ENCODE measurements at regions not wholly inside any gene's neighbourhood (a gene's known extent, or its start where the extent isn't known, plus 50 kb on each side); places are given as distances from the start of the nearest gene placed in this dataset.

DNA sequence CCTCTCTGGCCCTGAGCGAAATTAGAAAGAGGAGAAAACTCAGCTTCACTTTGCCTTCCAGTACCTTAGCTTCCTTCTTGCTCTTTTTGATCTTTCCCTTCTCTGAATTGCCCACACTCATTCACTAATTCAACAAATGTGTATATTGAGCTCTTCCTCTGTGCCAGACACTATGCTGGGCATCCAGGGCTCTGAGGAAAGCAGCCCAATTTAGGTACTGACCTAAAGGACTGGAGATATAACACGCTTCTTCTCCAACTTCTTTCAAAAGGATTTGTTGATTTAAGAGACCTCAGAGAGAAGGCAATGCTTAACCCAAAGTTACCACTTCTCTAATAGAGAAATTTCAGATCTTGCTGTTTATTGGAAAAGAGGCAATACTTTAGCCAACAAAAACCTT, 103.6 kb downstream of the TMPRSS5 start:
- DNase-seq (ENCODE audit: low spot score) = no peak
- peaks cover 7% of the 10 kb centered on the region for H3K4me1 Mint-ChIP-seq (ENCODE audit: unreplicated experiment)
- H3K27me3 Mint-ChIP-seq (ENCODE audit: unreplicated experiment) = peaks cover 3% of the 10 kb centered on the region

GRCh38 chr11:113596658-113597057, 109.5 kb downstream of the TMPRSS5 start:
- Mint-ChIP-seq H3K4me3 (ENCODE audit: unreplicated experiment) (no peak overlapping the region), H3K9me3 (ENCODE audit: unreplicated experiment) (no peaks in the 10 kb centered on the region), H3K27ac (ENCODE audit: unreplicated experiment) (no peak overlapping the region), H3K36me3 (ENCODE audit: low read depth, unreplicated experiment) (no peaks in the 10 kb centered on the region), H3K4me1 (ENCODE audit: unreplicated experiment) (no peaks in the 10 kb centered on the region), H3K27me3 (ENCODE audit: unreplicated experiment) (peaks cover 2% of the 10 kb centered on the region)
- no peak for TF ChIP-seq CTCF (IDR thresholded peaks at IDR 0.05; ENCODE audit: unreplicated experiment)
- no peak for DNase-seq (ENCODE audit: low spot score)

More for the DNA sequence above, 103.6 kb downstream of the TMPRSS5 start:
- Mint-ChIP-seq H3K4me3 (ENCODE audit: unreplicated experiment) (no peak overlapping the region), H3K27ac (ENCODE audit: unreplicated experiment) (no peak overlapping the region), H3K36me3 (ENCODE audit: low read depth, unreplicated experiment) (no peaks in the 10 kb centered on the region), H3K9me3 (ENCODE audit: unreplicated experiment) (no peaks in the 10 kb centered on the region)
- no peak for TF ChIP-seq CTCF (IDR thresholded peaks at IDR 0.05; ENCODE audit: unreplicated experiment)

DNA sequence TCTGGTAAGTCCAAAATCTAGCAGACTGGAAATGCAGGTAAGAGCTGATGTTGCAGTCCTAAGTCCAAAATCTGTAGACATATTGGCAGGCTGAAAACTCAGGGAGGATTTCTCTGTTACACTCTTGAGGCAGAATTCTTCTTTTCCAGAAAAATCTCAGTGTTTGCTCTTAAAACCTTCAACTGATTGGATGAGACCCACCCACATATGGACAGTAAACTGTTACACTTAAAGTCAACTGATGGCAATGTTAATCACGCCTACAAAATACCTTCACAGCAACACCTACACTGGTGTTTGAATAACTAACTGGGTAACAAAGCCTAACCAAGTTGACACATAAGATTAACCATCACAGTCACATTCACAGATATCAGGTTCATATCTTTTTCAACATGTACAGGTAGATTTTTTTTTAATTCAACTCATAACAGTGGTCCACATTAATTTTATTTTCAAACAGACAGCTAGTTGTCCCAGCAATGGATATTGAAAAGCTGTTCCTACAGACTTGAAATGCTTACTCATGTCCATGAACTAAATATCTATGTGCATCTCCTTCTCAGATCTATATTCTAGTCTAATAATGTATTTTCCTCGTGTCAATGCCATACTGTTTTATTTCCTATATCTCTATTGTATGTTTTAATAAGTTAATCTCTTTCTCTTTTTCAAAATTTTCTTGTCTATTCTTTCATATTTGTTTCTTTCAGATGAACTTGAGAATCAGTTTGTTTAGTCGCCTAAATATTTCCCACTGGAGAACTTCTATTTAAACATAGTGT, 110.1 kb downstream of the TMPRSS5 start:
- no peaks in the 10 kb centered on the region for H3K9me3 Mint-ChIP-seq (ENCODE audit: unreplicated experiment)
- H3K4me3 Mint-ChIP-seq (ENCODE audit: unreplicated experiment) = no peak overlapping the region
- no peaks in the 10 kb centered on the region for H3K36me3 Mint-ChIP-seq (ENCODE audit: low read depth, unreplicated experiment)
- H3K27ac Mint-ChIP-seq (ENCODE audit: unreplicated experiment) = no peak overlapping the region
- peaks cover 2% of the 10 kb centered on the region for H3K27me3 Mint-ChIP-seq (ENCODE audit: unreplicated experiment)
- DNase-seq (ENCODE audit: low spot score) = no peak
- no peak for TF ChIP-seq CTCF (IDR thresholded peaks at IDR 0.05; ENCODE audit: unreplicated experiment)
- no peaks in the 10 kb centered on the region for H3K4me1 Mint-ChIP-seq (ENCODE audit: unreplicated experiment)

DNA sequence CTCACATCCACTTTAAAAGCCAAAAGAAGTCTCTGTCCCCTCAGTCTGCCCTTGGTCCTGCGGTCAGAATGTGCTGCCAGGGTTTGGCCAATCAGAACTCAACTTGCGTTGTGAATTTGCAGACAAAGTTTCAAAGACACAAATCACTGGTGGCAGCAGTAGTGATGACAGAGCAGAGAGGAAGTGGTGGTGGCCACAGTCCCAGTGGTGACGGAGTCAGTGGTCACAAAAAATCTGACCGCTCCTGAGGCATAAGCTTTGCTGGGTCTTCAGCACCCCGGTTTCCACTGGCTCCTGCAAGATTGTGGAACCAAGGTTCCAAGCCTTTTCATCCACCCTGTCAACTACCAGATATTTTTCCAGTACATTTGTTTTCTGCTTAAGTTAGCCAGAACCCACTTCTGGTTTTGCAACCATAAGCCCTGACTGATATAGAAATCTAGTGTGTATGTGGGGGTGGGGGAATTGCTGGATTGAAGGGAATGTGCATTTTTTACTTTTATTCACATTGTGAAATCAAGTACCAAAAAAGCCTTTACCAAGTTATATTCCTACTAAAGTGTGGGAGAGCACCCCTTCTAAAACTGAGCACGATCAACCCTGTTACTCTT, 112.3 kb downstream of the TMPRSS5 start:
- no peak for DNase-seq (ENCODE audit: low spot score)
- no peaks in the 10 kb centered on the region for H3K36me3 Mint-ChIP-seq (ENCODE audit: low read depth, unreplicated experiment)
- no peaks in the 10 kb centered on the region for H3K4me1 Mint-ChIP-seq (ENCODE audit: unreplicated experiment)
- H3K4me3 Mint-ChIP-seq (ENCODE audit: unreplicated experiment) = no peak overlapping the region
- H3K27me3 Mint-ChIP-seq (ENCODE audit: unreplicated experiment) = peaks cover 2% of the 10 kb centered on the region
- H3K27ac Mint-ChIP-seq (ENCODE audit: unreplicated experiment) = no peak overlapping the region
- no peaks in the 10 kb centered on the region for H3K9me3 Mint-ChIP-seq (ENCODE audit: unreplicated experiment)
- TF ChIP-seq CTCF (IDR thresholded peaks at IDR 0.05; ENCODE audit: unreplicated experiment) = no peak

DNA sequence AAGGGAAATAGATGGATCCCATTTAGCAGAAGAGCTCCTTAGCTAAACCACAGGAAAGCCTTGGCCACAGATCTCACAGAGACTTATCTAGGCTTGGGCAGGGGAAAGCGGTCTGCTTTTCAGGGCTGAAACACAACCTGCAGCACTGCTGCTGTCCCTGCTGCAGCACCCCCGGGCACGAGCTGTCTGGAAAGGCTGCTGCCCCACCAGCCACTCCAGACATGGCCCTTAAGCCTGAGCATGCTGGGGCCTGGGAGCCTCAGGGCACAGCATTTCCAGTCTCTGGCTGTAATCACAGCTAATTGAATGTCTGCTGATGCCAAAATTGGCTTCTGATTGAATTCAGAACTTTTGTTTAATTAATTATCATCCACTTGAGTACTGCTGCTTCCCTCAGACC, 115.0 kb downstream of the TMPRSS5 start:
- DNase-seq (ENCODE audit: low spot score) = no peak
- H3K9me3 Mint-ChIP-seq (ENCODE audit: unreplicated experiment) = no peaks in the 10 kb centered on the region
- no peak for TF ChIP-seq CTCF (IDR thresholded peaks at IDR 0.05; ENCODE audit: unreplicated experiment)
- H3K4me1 Mint-ChIP-seq (ENCODE audit: unreplicated experiment) = no peaks in the 10 kb centered on the region
- H3K36me3 Mint-ChIP-seq (ENCODE audit: low read depth, unreplicated experiment) = no peaks in the 10 kb centered on the region
- no peak overlapping the region for H3K27ac Mint-ChIP-seq (ENCODE audit: unreplicated experiment)
- no peaks in the 10 kb centered on the region for H3K27me3 Mint-ChIP-seq (ENCODE audit: unreplicated experiment)
- H3K4me3 Mint-ChIP-seq (ENCODE audit: unreplicated experiment) = no peak overlapping the region
